ENCODE measurements at regions not wholly inside any gene's neighbourhood (a gene's known extent, or its start where the extent isn't known, plus 50 kb on each side); places are given as distances from the start of the nearest gene placed in this dataset.

GRCh38 chr4:43855283-43855682, 593.3 kb downstream of the KCTD8 start:
- no peaks in the 10 kb centered on the region for H3K4me1 Mint-ChIP-seq (ENCODE audit: unreplicated experiment)
- no peak for TF ChIP-seq CTCF (conservative IDR thresholded peaks at IDR 0.05)
- H3K9me3 Mint-ChIP-seq = no peaks in the 10 kb centered on the region
- DNase-seq (ENCODE audit: extremely low spot score, unreplicated experiment) = no peak
- H3K4me3 Mint-ChIP-seq = no peak overlapping the region
- no peaks in the 10 kb centered on the region for H3K27me3 Mint-ChIP-seq
- no peak overlapping the region for H3K27ac Mint-ChIP-seq
- H3K36me3 Mint-ChIP-seq = no peaks in the 10 kb centered on the region

GRCh38 chr4:43864616-43865146, 583.9 kb downstream of the KCTD8 start:
- no peak for TF ChIP-seq CTCF (conservative IDR thresholded peaks at IDR 0.05)
- Mint-ChIP-seq H3K27me3 (no peaks in the 10 kb centered on the region), H3K36me3 (no peaks in the 10 kb centered on the region), H3K4me3 (no peak overlapping the region), H3K9me3 (no peaks in the 10 kb centered on the region), H3K4me1 (ENCODE audit: unreplicated experiment) (no peaks in the 10 kb centered on the region), H3K27ac (no peak overlapping the region)
- no peak for DNase-seq (ENCODE audit: extremely low spot score, unreplicated experiment)

- Mint-ChIP-seq H3K9me3 (peaks cover 4% of the 10 kb centered on the region), H3K27me3 (no peaks in the 10 kb centered on the region), H3K4me3 (no peak overlapping the region), H3K27ac (no peak overlapping the region), H3K4me1 (ENCODE audit: unreplicated experiment) (no peaks in the 10 kb centered on the region), H3K36me3 (no peaks in the 10 kb centered on the region)
- TF ChIP-seq CTCF (conservative IDR thresholded peaks at IDR 0.05) = no peak
- DNase-seq (ENCODE audit: extremely low spot score, unreplicated experiment) = no peak
These were observed 580.7 kb downstream of the KCTD8 start for GRCh38 chr4:43867908-43868307.

GRCh38 chr4:43875655-43876054, 573.0 kb downstream of the KCTD8 start:
- H3K9me3 Mint-ChIP-seq = peaks cover 2% of the 10 kb centered on the region
- H3K4me3 Mint-ChIP-seq = no peak overlapping the region
- DNase-seq (ENCODE audit: extremely low spot score, unreplicated experiment) = no peak
- no peaks in the 10 kb centered on the region for H3K36me3 Mint-ChIP-seq
- H3K27ac Mint-ChIP-seq = no peak overlapping the region
- H3K27me3 Mint-ChIP-seq = no peaks in the 10 kb centered on the region
- H3K4me1 Mint-ChIP-seq (ENCODE audit: unreplicated experiment) = no peaks in the 10 kb centered on the region
- no peak for TF ChIP-seq CTCF (conservative IDR thresholded peaks at IDR 0.05)

GRCh38 chr4:43882470-43882869, 566.1 kb downstream of the KCTD8 start:
- Mint-ChIP-seq H3K27me3 (no peaks in the 10 kb centered on the region), H3K36me3 (no peaks in the 10 kb centered on the region), H3K27ac (no peak overlapping the region), H3K4me1 (ENCODE audit: unreplicated experiment) (no peaks in the 10 kb centered on the region), H3K4me3 (no peak overlapping the region), H3K9me3 (no peaks in the 10 kb centered on the region)
- DNase-seq (ENCODE audit: extremely low spot score, unreplicated experiment) = no peak
- TF ChIP-seq CTCF (conservative IDR thresholded peaks at IDR 0.05) = no peak

- Mint-ChIP-seq H3K4me3 (no peak overlapping the region), H3K27me3 (no peaks in the 10 kb centered on the region), H3K4me1 (ENCODE audit: unreplicated experiment) (no peaks in the 10 kb centered on the region), H3K9me3 (no peaks in the 10 kb centered on the region), H3K27ac (no peak overlapping the region), H3K36me3 (no peaks in the 10 kb centered on the region)
- no peak for TF ChIP-seq CTCF (conservative IDR thresholded peaks at IDR 0.05)
- DNase-seq (ENCODE audit: extremely low spot score, unreplicated experiment) = no peak
These were observed 562.4 kb downstream of the KCTD8 start for GRCh38 chr4:43886196-43886595.
